Pancreas (tissue), 10 donors: ENCODE measurements at regions not wholly inside any gene's neighbourhood (a gene's known extent, or its start where the extent isn't known, plus 50 kb on each side); places are given as distances from the start of the nearest gene placed in this dataset.

Experiments
- ATAC-seq, 4 donors: fragments of 200-7000 bp; cut with Tn5 transposase; one replicate each; pipeline versions ENCODE4 v1.8.0 to v1.9.1; 2020; ENCODE audit warnings: mild to moderate bottlenecking in 4 of 4, moderate library complexity in 4 of 4
- DNase-seq, 6 donors: peaks; one replicate each; pipeline ENCODE4 v3.0.0-alpha.2; 2020
- FAIRE-seq: peaks from 2 replicates; lab custom pipeline; 2012; peaks lifted over from hg19 to GRCh38; lab: Jason Lieb, UNC
- H3K27ac ChIP-seq, 4 donors: fragments of 200-600 bp; sonication (generic); 1 replicate in 3 of 4; 2 replicates in 1 of 4; pipeline versions ENCODE4 v1.5.0 to v1.8.0; 2020
- H3K27me3 ChIP-seq, 4 donors: fragments of 200-600 bp; one replicate each; pipeline ENCODE4 v1.8.0; 2021
- H3K36me3 ChIP-seq, 3 donors: fragments of 200-600 bp; sonication (generic) in 1 of 3; one replicate each; pipeline versions ENCODE4 v1.5.0 to v1.8.0; 2020 to 2021
- H3K4me1 ChIP-seq, 3 donors: fragments of 200-600 bp; one replicate each; pipeline ENCODE4 v1.8.0; 2021
- H3K4me3 ChIP-seq, 4 donors: fragments of 200-600 bp; sonication (generic) in 2 of 4; one replicate each; pipeline versions ENCODE4 v1.5.0 to v1.8.0; 2020 to 2021
- H3K9me3 ChIP-seq, 4 donors: fragments of 200-600 bp; one replicate each; pipeline ENCODE4 v1.8.0; 2021
- CTCF ChIP-seq, 4 donors: fragments of 200-600 bp; sonication (generic) in 3 of 4; IDR thresholded peaks; one replicate each; pipeline versions ENCODE4 v1.5.0 to v1.8.0; 2021; ENCODE audit warnings: antibody characterized with exemption in 4 of 4
- WGBS, 2 donors: extraction: QIAGEN DNeasy Blood & Tissue Kit; methylation state at CpG; one replicate each; pipeline ENCODE4 v1.1.7; 2013; 5-methylcytosine and 5-hydroxymethylcytosine counted together
- intact Hi-C, 3 donors: fragments of 100-400 bp; cut with DNase I; formaldehyde crosslinking; loops; one replicate each; pipeline versions ENCODE4 v1.11.1 to v1.14.2; 2022
- donor health status: healthy with polysubstance abuse.
- donor health status: DM: no; HTN: no; CAD: no; lungs with moderate emphysema.
- donor health status: DM: no; HTN: no; CAD: no.
- donor health status: control.
- donor health status: control.
- donor health status: Bipolar disorder and iron deficiency.
- donor health status: DM: yes; HTN: yes; CAD: no.
- donor health status: DM: no; HTN: no; CAD: no.
- donor health status: DM: no; HTN: no; CAD: no.
- donor health status: DM: yes; HTN: yes; CAD: no.

GRCh38 chr11:106425819-106426218, 348.4 kb downstream of the AASDHPPT start:
- Histone ChIP-seq H3K4me3 (no peak overlapping the region), H3K36me3 (no peaks in the 10 kb centered on the region), H3K4me1 (no peaks in the 10 kb centered on the region), H3K9me3 (no peaks in the 10 kb centered on the region), H3K27me3 (no peaks in the 10 kb centered on the region), H3K27ac (no peak overlapping the region)
- no peak for ATAC-seq
- no peak for FAIRE-seq
- TF ChIP-seq CTCF (IDR thresholded peaks at IDR 0.05) = no peak
- DNase-seq = no peak
- 81 to 95% methylated on average over 2 of the region's 2 CpGs for WGBS, 2 donors
- intact Hi-C loops = no loop called here

GRCh38 chr11:106426696-106427095, 349.2 kb downstream of the AASDHPPT start:
- TF ChIP-seq CTCF (IDR thresholded peaks at IDR 0.05) = no peak
- FAIRE-seq (no peak), ATAC-seq (no peak), DNase-seq (no peak)
- Histone ChIP-seq H3K27ac (no peak overlapping the region), H3K4me3 (no peak overlapping the region), H3K27me3 (no peaks in the 10 kb centered on the region), H3K9me3 (no peaks in the 10 kb centered on the region), H3K36me3 (no peaks in the 10 kb centered on the region), H3K4me1 (no peaks in the 10 kb centered on the region)
- intact Hi-C loops = no loop called here

- intact Hi-C loops = no loop called here
- FAIRE-seq = no peak
- DNase-seq = no peak
- ATAC-seq = no peak
- TF ChIP-seq CTCF (IDR thresholded peaks at IDR 0.05) = no peak
- H3K4me1 ChIP-seq = no peaks in the 10 kb centered on the region
- H3K27me3 ChIP-seq = no peaks in the 10 kb centered on the region
- H3K27ac ChIP-seq = no peak overlapping the region
- H3K9me3 ChIP-seq = no peaks in the 10 kb centered on the region
- H3K4me3 ChIP-seq = no peak overlapping the region
- no peaks in the 10 kb centered on the region for H3K36me3 ChIP-seq
- 74 to 87% methylated on average over 2 of the region's 2 CpGs for WGBS, 2 donors
Measured at GRCh38 chr11:106427736-106428135, 350.3 kb downstream of the AASDHPPT start.

- Histone ChIP-seq H3K36me3 (no peaks in the 10 kb centered on the region), H3K4me1 (no peaks in the 10 kb centered on the region), H3K27me3 (no peaks in the 10 kb centered on the region), H3K9me3 (peaks cover 0 to 3% (median 0%) of the 10 kb centered on the region in 4 donors), H3K27ac (no peak overlapping the region), H3K4me3 (no peak overlapping the region)
- no peak for TF ChIP-seq CTCF (IDR thresholded peaks at IDR 0.05)
- intact Hi-C loops = no loop called here
- ATAC-seq = no peak
- 48 to 67% methylated on average over 1 of the region's 1 CpG for WGBS, 2 donors
- FAIRE-seq = no peak
- DNase-seq = no peak
Measured at GRCh38 chr11:106442032-106442431, 364.6 kb downstream of the AASDHPPT start.

- 94 to 96% methylated on average over 1 of the region's 1 CpG for WGBS, 2 donors
- TF ChIP-seq CTCF (IDR thresholded peaks at IDR 0.05) = no peak
- Histone ChIP-seq H3K27me3 (no peaks in the 10 kb centered on the region), H3K4me3 (no peak overlapping the region), H3K36me3 (no peaks in the 10 kb centered on the region), H3K27ac (no peak overlapping the region), H3K4me1 (no peaks in the 10 kb centered on the region), H3K9me3 (peaks cover 0 to 3% (median 0%) of the 10 kb centered on the region in 4 donors)
- FAIRE-seq (no peak), DNase-seq (no peak), ATAC-seq (no peak)
- intact Hi-C loops = no loop called here
Measured at GRCh38 chr11:106446302-106446701, 368.8 kb downstream of the AASDHPPT start.
